ENCODE measurements at regions not wholly inside any gene's neighbourhood (a gene's known extent, or its start where the extent isn't known, plus 50 kb on each side); places are given as distances from the start of the nearest gene placed in this dataset.

GRCh38 chr5:84727708-84728107 lies 343.0 kb upstream of the EDIL3 start:
- TF ChIP-seq, protein P1, sequence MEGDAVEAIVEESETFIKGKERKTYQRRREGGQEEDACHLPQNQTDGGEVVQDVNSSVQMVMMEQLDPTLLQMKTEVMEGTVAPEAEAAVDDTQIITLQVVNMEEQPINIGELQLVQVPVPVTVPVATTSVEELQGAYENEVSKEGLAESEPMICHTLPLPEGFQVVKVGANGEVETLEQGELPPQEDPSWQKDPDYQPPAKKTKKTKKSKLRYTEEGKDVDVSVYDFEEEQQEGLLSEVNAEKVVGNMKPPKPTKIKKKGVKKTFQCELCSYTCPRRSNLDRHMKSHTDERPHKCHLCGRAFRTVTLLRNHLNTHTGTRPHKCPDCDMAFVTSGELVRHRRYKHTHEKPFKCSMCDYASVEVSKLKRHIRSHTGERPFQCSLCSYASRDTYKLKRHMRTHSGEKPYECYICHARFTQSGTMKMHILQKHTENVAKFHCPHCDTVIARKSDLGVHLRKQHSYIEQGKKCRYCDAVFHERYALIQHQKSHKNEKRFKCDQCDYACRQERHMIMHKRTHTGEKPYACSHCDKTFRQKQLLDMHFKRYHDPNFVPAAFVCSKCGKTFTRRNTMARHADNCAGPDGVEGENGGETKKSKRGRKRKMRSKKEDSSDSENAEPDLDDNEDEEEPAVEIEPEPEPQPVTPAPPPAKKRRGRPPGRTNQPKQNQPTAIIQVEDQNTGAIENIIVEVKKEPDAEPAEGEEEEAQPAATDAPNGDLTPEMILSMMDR (IDR thresholded peaks at IDR 0.05) = no peak
- TF ChIP-seq EP300 (IDR thresholded peaks at IDR 0.05) (no peak), POLR2AphosphoS5 (IDR thresholded peaks at IDR 0.05) (no peak)

Data from sigmoid colon (tissue), 4 donors.